IMR-90 (cell line): ENCODE measurements at regions not wholly inside any gene's neighbourhood (a gene's known extent, or its start where the extent isn't known, plus 50 kb on each side); places are given as distances from the start of the nearest gene placed in this dataset.

Experiments used
- ATAC-seq: fragments of 200-7000 bp; cut with Tn5 transposase; 2 replicates; pipeline ENCODE4 v1.9.1; 2020; ENCODE audit warnings: low read depth, mild to moderate bottlenecking, moderate library complexity
- BruUV-seq: library from RNA; stranded (reverse); fragments of 400-500 nt; replicated peaks from 2 replicates; lab custom pipeline; 2021; lab: Mats Ljungman, UMichigan
- CTCF ChIA-PET: fragments of 300-600 bp; formaldehyde crosslinking; extraction: SDS; loops from one replicate; lab custom pipeline; 2021; ENCODE audit warnings: antibody characterized with exemption; lab: Yijun Ruan, JAX
- POLR2A ChIA-PET: fragments of 300-600 bp; sonication (Branson Sonifier 250); formaldehyde crosslinking; loops from one replicate; lab custom pipeline; 2022; ENCODE audit warnings: antibody characterized with exemption; ENCODE audit not compliant: unreplicated experiment; lab: Charles Lee
- DNase-seq: peaks from one replicate; pipeline ENCODE4 v3.0.0; 2013
- H2AFZ ChIP-seq: replicated peaks from 2 replicates; pipeline ENCODE3; 2013; ENCODE audit warnings: low read length, mild to moderate bottlenecking; ENCODE audit not compliant: poor library complexity
- H2AK5ac ChIP-seq: 2 replicates; pipeline ENCODE4 v1.6.1; 2013; ENCODE audit warnings: low read depth, low read length, inconsistent platforms
- H2AK9ac ChIP-seq: replicated peaks from 2 replicates; pipeline ENCODE3; 2013; ENCODE audit warnings: mild to moderate bottlenecking, low read depth, low read length, moderate library complexity; ENCODE audit not compliant: poor library complexity
- H2BK120ac ChIP-seq: 2 replicates; pipeline ENCODE4 v1.6.1; 2013; ENCODE audit warnings: low read depth, low read length, inconsistent platforms
- H2BK15ac ChIP-seq: 3 replicates; pipeline ENCODE4 v1.6.1; 2013; ENCODE audit warnings: low read depth, low read length, inconsistent platforms
- H2BK20ac ChIP-seq: 2 replicates; pipeline ENCODE4 v1.6.1; 2013; ENCODE audit warnings: low read depth, mild to moderate bottlenecking, inconsistent platforms, low read length, moderate library complexity
- H2BK5ac ChIP-seq: 2 replicates; pipeline ENCODE4 v1.6.1; 2013; ENCODE audit warnings: mild to moderate bottlenecking, low read depth, low read length, inconsistent platforms; ENCODE audit not compliant: poor library complexity, severe bottlenecking
- H3K14ac ChIP-seq: replicated peaks from 2 replicates; pipeline ENCODE4 v1.6.1; 2013; ENCODE audit warnings: low read depth, low read length, inconsistent platforms
- H3K18ac ChIP-seq: 2 replicates; pipeline ENCODE4 v1.6.1; 2013; ENCODE audit warnings: low read depth, low read length, control low read depth
- H3K23ac ChIP-seq: 2 replicates; pipeline ENCODE4 v1.6.1; 2013; ENCODE audit warnings: low read depth, low read length, inconsistent platforms
- H3K27ac ChIP-seq: 2 replicates; pipeline ENCODE4 v1.5.1; 2013; ENCODE audit warnings: mild to moderate bottlenecking, control low read depth, low read length; ENCODE audit not compliant: insufficient read depth
- H3K27me3 ChIP-seq: 2 replicates; pipeline ENCODE4 v1.6.1; 2013; ENCODE audit warnings: low read length; ENCODE audit not compliant: control insufficient read depth, insufficient read depth
- H3K36me3 ChIP-seq: 2 replicates; pipeline ENCODE4 v1.6.1; 2013; ENCODE audit warnings: low read length, mixed read lengths; ENCODE audit not compliant: control insufficient read depth, insufficient read depth
- H3K4ac ChIP-seq: 2 replicates; pipeline ENCODE4 v1.6.1; 2013; ENCODE audit warnings: low read depth, low read length, inconsistent platforms
- H3K4me1 ChIP-seq: 2 replicates; pipeline ENCODE4 v1.6.1; 2013; ENCODE audit warnings: low read length, mixed read lengths; ENCODE audit not compliant: control insufficient read depth, insufficient read depth
- H3K4me2 ChIP-seq: 2 replicates; pipeline ENCODE4 v1.6.1; 2013; ENCODE audit warnings: low read depth, mild to moderate bottlenecking, control low read depth, low read length, moderate library complexity
- H3K4me3 ChIP-seq: 2 replicates; pipeline ENCODE4 v1.5.1; 2013; ENCODE audit warnings: low read depth, mild to moderate bottlenecking, control low read depth, low read length, moderate library complexity; ENCODE audit not compliant: insufficient read depth
- H3K56ac ChIP-seq: 2 replicates; pipeline ENCODE4 v1.6.1; 2013; ENCODE audit warnings: low read length, inconsistent platforms; ENCODE audit not compliant: insufficient read depth; ENCODE audit errors: extremely low read depth
- H3K79me1 ChIP-seq, 2 experiments: 2 replicates each; pipeline ENCODE4 v1.6.1; 2013; ENCODE audit warnings: low read length in 2 of 2, inconsistent platforms in 1 of 2, low read depth in 1 of 2
- H3K9ac ChIP-seq: 2 replicates; pipeline ENCODE4 v1.6.1; 2013; ENCODE audit warnings: low read depth, low read length, control low read depth
- H3K9me1 ChIP-seq: 2 replicates; pipeline ENCODE4 v1.6.1; 2013; ENCODE audit warnings: low read length, inconsistent platforms; ENCODE audit not compliant: insufficient read depth
- H3K9me3 ChIP-seq: 2 replicates; pipeline ENCODE4 v1.6.1; 2013; ENCODE audit warnings: low read length; ENCODE audit not compliant: control insufficient read depth, insufficient read depth
- H4K20me1 ChIP-seq: 2 replicates; pipeline ENCODE4 v1.6.1; 2013; ENCODE audit warnings: low read length, inconsistent platforms; ENCODE audit not compliant: insufficient read depth
- H4K5ac ChIP-seq: 2 replicates; pipeline ENCODE4 v1.6.1; 2013; ENCODE audit warnings: mild to moderate bottlenecking, low read depth, low read length, control low read depth
- H4K8ac ChIP-seq, 2 experiments: 2 replicates each; pipeline ENCODE4 v1.6.1; 2013; ENCODE audit warnings: low read depth in 2 of 2, low read length in 2 of 2, control low read depth in 1 of 2, inconsistent platforms in 1 of 2
- H4K91ac ChIP-seq: 2 replicates; pipeline ENCODE4 v1.6.1; 2013; ENCODE audit warnings: low read depth, low read length, inconsistent platforms; ENCODE audit not compliant: insufficient read depth
- BHLHE40 ChIP-seq: fragments of 150-350 bp; IDR thresholded peaks from 2 replicates; pipeline ENCODE4 v1.6.1; 2016; ENCODE audit warnings: mild to moderate bottlenecking, low read depth, low read length
- CEBPB ChIP-seq: IDR thresholded peaks from 2 replicates; pipeline ENCODE4 v1.6.1; 2012; ENCODE audit warnings: low read depth, low read length, improper control_type of control experiment
- CHD1 ChIP-seq: IDR thresholded peaks from 2 replicates; pipeline ENCODE4 v1.6.1; 2012; ENCODE audit warnings: low read depth, low read length, improper control_type of control experiment
- FOS ChIP-seq: fragments of 150-350 bp; IDR thresholded peaks from 2 replicates; pipeline ENCODE4 v1.6.1; 2016; ENCODE audit warnings: low read depth, low read length
- MAFK ChIP-seq: IDR thresholded peaks from 2 replicates; pipeline ENCODE4 v1.6.1; 2012; ENCODE audit warnings: low read depth, low read length, improper control_type of control experiment
- MAZ ChIP-seq: IDR thresholded peaks from 2 replicates; pipeline ENCODE4 v1.6.1; 2012; ENCODE audit warnings: low read depth, mild to moderate bottlenecking, low read length, improper control_type of control experiment, moderate library complexity, borderline replicate concordance
- MXI1 ChIP-seq: IDR thresholded peaks from 2 replicates; pipeline ENCODE4 v1.6.1; 2012; ENCODE audit warnings: low read depth, mild to moderate bottlenecking, low read length, moderate library complexity, borderline replicate concordance
- NFE2L2 ChIP-seq: fragments of 150-350 bp; IDR thresholded peaks from 2 replicates; pipeline ENCODE4 v1.6.1; 2016; ENCODE audit warnings: low read depth, mild to moderate bottlenecking, low read length
- POLR2A ChIP-seq: IDR thresholded peaks from 2 replicates; pipeline ENCODE4 v1.6.1; 2012; ENCODE audit warnings: mild to moderate bottlenecking, low read depth, low read length
- RAD21 ChIP-seq: IDR thresholded peaks from 2 replicates; pipeline ENCODE4 v1.6.1; 2012; ENCODE audit warnings: low read length, improper control_type of control experiment
- RCOR1 ChIP-seq: IDR thresholded peaks from 2 replicates; pipeline ENCODE4 v1.6.1; 2012; ENCODE audit warnings: mild to moderate bottlenecking, low read length, improper control_type of control experiment; ENCODE audit not compliant: insufficient replicate concordance
- RFX5 ChIP-seq: IDR thresholded peaks from 2 replicates; pipeline ENCODE4 v1.8.0; 2012; ENCODE audit warnings: low read depth, mild to moderate bottlenecking, low read length, moderate library complexity
- SMC3 ChIP-seq: fragments of 150-350 bp; IDR thresholded peaks from 2 replicates; pipeline ENCODE4 v1.6.1; 2016; ENCODE audit warnings: low read depth, mild to moderate bottlenecking, antibody characterized with exemption, low read length, moderate library complexity
- WGBS, 2 experiments: methylation state at CpG; one replicate each; pipeline versions ENCODE4 v1.1.5 to v1.1.7; 2013; ENCODE audit warnings: missing lambda C conversion rate in 2 of 2; ENCODE audit not compliant: insufficient read length in 1 of 2; ENCODE audit errors: extremely low coverage in 2 of 2; 5-methylcytosine and 5-hydroxymethylcytosine counted together
- dilution Hi-C: fragments of 300-500 bp; cut with HindIII; formaldehyde crosslinking; loops from one replicate; pipeline ENCODE4 v1.14.3; 2018; ENCODE audit warnings: low sequenced_read_pairs; ENCODE audit not compliant: unreplicated experiment
- in situ Hi-C: fragments of 300-500 bp; cut with MboI; formaldehyde crosslinking; loops from 3 replicates; pipeline ENCODE4 v1.14.3; 2019; ENCODE audit warnings: low sequenced_read_pairs, inconsistent platforms, mixed read lengths
- intact Hi-C: fragments of 100-400 bp; cut with micrococcal nuclease; formaldehyde crosslinking; loops from 2 replicates; pipeline ENCODE4 v1.10.0; 2022
- TF ChIP-seq, protein P1 (sequence below): fragments of 150-350 bp; IDR thresholded peaks from 2 replicates; pipeline ENCODE4 v1.6.1; 2017; ENCODE audit warnings: mild to moderate bottlenecking, antibody characterized with exemption, low read length, low read depth
- TF ChIP-seq, protein P2 (sequence below): fragments of 150-350 bp; IDR thresholded peaks from 2 replicates; pipeline ENCODE4 v1.6.1; 2016; ENCODE audit warnings: low read depth, mild to moderate bottlenecking, low read length, moderate library complexity, borderline replicate concordance
- TF ChIP-seq, protein P3 (sequence below): conservative IDR thresholded peaks from 2 replicates; pipeline ENCODE4 v1.5.1; 2012; ENCODE audit warnings: mild to moderate bottlenecking, low read depth, low read length, improper control_type of control experiment

DNA sequence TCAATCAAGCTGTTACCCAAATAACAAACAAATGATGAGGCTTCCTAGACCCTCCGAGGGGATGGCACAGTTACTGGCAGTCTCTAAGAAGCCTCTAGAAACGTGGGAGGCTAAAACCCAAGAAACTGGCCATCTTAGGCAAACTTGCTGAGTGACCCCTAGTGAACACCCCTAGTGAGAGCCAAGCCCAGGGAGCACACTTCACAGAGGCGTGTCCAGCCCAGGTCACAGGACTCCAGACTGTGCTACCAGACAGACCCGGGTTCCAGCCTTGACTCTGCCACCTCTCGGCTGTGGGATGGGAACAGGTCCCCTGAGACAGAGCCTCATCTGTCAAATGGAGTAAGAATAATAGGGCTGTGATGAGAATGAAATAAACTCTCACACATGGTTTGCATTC lies 83.5 kb upstream of the ASAP2 start:
- Histone ChIP-seq H3K27me3 (no peaks in the 10 kb centered on the region; the same call in 1 of the 2 replicates), H3K36me3 (no peaks in the 10 kb centered on the region), H4K91ac (no peak overlapping the region), H2BK120ac (no peak overlapping the region), H3K56ac (no peak overlapping the region), H3K18ac (no peak overlapping the region), H2AK9ac (peak overlapping the region; percentile 57), H4K20me1 (no peaks in the 10 kb centered on the region), H3K23ac (no peak overlapping the region), H4K5ac (no peak overlapping the region), H3K4me3 (no peak overlapping the region), H2BK20ac (no peak overlapping the region), H3K79me1 (no peaks in the 10 kb centered on the region), H3K4me2 (no peak overlapping the region), H3K4ac (no peak overlapping the region), H2AFZ (no peak overlapping the region), H2BK5ac (no peak overlapping the region), H2AK5ac (no peak overlapping the region), H2BK15ac (no peak overlapping the region), H3K9me1 (peaks cover 3% of the 10 kb centered on the region; the same call in 1 of the 2 replicates), H3K9me3 (no peaks in the 10 kb centered on the region; the same call in 1 of the 2 replicates), H3K27ac (no peak overlapping the region), H3K9ac (no peak overlapping the region), H3K14ac (no peak overlapping the region), H4K8ac (no peak overlapping the region), H3K4me1 (no peaks in the 10 kb centered on the region)
- POLR2A ChIA-PET, result no interaction called here
- dilution Hi-C loops, result no loop called here
- CTCF ChIA-PET, result no interaction called here
- no peak for ATAC-seq
- TF ChIP-seq NFE2L2 (no peak), MAZ (no peak), CHD1 (no peak), MAFK (no peak), RFX5 (no peak), FOS (no peak), MXI1 (no peak), RAD21 (no peak), RCOR1 (no peak), POLR2A (no peak), BHLHE40 (no peak), SMC3 (no peak), CEBPB (no peak)
- TF ChIP-seq, protein P1, sequence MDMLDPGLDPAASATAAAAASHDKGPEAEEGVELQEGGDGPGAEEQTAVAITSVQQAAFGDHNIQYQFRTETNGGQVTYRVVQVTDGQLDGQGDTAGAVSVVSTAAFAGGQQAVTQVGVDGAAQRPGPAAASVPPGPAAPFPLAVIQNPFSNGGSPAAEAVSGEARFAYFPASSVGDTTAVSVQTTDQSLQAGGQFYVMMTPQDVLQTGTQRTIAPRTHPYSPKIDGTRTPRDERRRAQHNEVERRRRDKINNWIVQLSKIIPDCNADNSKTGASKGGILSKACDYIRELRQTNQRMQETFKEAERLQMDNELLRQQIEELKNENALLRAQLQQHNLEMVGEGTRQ, result no peak
- TF ChIP-seq, protein P2, sequence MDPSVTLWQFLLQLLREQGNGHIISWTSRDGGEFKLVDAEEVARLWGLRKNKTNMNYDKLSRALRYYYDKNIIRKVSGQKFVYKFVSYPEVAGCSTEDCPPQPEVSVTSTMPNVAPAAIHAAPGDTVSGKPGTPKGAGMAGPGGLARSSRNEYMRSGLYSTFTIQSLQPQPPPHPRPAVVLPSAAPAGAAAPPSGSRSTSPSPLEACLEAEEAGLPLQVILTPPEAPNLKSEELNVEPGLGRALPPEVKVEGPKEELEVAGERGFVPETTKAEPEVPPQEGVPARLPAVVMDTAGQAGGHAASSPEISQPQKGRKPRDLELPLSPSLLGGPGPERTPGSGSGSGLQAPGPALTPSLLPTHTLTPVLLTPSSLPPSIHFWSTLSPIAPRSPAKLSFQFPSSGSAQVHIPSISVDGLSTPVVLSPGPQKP, result no peak
- TF ChIP-seq, protein P3, sequence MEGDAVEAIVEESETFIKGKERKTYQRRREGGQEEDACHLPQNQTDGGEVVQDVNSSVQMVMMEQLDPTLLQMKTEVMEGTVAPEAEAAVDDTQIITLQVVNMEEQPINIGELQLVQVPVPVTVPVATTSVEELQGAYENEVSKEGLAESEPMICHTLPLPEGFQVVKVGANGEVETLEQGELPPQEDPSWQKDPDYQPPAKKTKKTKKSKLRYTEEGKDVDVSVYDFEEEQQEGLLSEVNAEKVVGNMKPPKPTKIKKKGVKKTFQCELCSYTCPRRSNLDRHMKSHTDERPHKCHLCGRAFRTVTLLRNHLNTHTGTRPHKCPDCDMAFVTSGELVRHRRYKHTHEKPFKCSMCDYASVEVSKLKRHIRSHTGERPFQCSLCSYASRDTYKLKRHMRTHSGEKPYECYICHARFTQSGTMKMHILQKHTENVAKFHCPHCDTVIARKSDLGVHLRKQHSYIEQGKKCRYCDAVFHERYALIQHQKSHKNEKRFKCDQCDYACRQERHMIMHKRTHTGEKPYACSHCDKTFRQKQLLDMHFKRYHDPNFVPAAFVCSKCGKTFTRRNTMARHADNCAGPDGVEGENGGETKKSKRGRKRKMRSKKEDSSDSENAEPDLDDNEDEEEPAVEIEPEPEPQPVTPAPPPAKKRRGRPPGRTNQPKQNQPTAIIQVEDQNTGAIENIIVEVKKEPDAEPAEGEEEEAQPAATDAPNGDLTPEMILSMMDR, result no peak
- no CpG with 5 or more reads among the region's 5 CpGs for WGBS, 2 experiments
- in situ Hi-C loops, result no loop called here
- no peak for DNase-seq
- no TSS peak for BruUV-seq
- intact Hi-C loops, result no loop called here
